ENCODE measurements at regions not wholly inside any gene's neighbourhood (a gene's known extent, or its start where the extent isn't known, plus 50 kb on each side); places are given as distances from the start of the nearest gene placed in this dataset.

- TF ChIP-seq, protein P1, sequence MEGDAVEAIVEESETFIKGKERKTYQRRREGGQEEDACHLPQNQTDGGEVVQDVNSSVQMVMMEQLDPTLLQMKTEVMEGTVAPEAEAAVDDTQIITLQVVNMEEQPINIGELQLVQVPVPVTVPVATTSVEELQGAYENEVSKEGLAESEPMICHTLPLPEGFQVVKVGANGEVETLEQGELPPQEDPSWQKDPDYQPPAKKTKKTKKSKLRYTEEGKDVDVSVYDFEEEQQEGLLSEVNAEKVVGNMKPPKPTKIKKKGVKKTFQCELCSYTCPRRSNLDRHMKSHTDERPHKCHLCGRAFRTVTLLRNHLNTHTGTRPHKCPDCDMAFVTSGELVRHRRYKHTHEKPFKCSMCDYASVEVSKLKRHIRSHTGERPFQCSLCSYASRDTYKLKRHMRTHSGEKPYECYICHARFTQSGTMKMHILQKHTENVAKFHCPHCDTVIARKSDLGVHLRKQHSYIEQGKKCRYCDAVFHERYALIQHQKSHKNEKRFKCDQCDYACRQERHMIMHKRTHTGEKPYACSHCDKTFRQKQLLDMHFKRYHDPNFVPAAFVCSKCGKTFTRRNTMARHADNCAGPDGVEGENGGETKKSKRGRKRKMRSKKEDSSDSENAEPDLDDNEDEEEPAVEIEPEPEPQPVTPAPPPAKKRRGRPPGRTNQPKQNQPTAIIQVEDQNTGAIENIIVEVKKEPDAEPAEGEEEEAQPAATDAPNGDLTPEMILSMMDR (IDR thresholded peaks at IDR 0.05), result no peak
- TF ChIP-seq EZH2 (IDR thresholded peaks at IDR 0.05), result no peak
These were observed 73.7 kb upstream of the ZNF516 start for GRCh38 chr18:76568731-76569130.

Data from neural progenitor cell (in vitro differentiated cells).